Neural progenitor cell (in vitro differentiated cells): ENCODE measurements at regions not wholly inside any gene's neighbourhood (a gene's known extent, or its start where the extent isn't known, plus 50 kb on each side); places are given as distances from the start of the nearest gene placed in this dataset.

Experiments used
- DNase-seq: peaks from one replicate; pipeline ENCODE4 v3.0.0-alpha.2; 2016; ENCODE audit warnings: low spot score
- H2AFZ ChIP-seq: fragments of 200-600 bp; sonication (generic); replicated peaks from 2 replicates; pipeline ENCODE4 v1.6.1; 2016; ENCODE audit warnings: antibody characterized with exemption
- H3F3A ChIP-seq: fragments of 200-600 bp; sonication (generic); 2 replicates; pipeline ENCODE4 v1.6.1; 2016; ENCODE audit warnings: antibody characterized with exemption, low read depth
- H3K27ac ChIP-seq: fragments of 200-600 bp; sonication (generic); 2 replicates; pipeline ENCODE4 v1.5.1; 2016; ENCODE audit warnings: mild to moderate bottlenecking
- H3K27me3 ChIP-seq: fragments of 200-600 bp; sonication (generic); 2 replicates; pipeline ENCODE4 v1.6.1; 2016; ENCODE audit warnings: mild to moderate bottlenecking, moderate library complexity
- H3K36me3 ChIP-seq: fragments of 200-600 bp; sonication (generic); 2 replicates; pipeline ENCODE4 v1.5.1; 2016
- H3K4me1 ChIP-seq: fragments of 200-600 bp; sonication (generic); 2 replicates; pipeline ENCODE4 v1.6.1; 2016; ENCODE audit warnings: mixed run types
- H3K4me2 ChIP-seq: fragments of 200-600 bp; sonication (generic); 2 replicates; pipeline ENCODE4 v1.6.1; 2016
- H3K4me3 ChIP-seq: fragments of 200-600 bp; sonication (generic); 2 replicates; pipeline ENCODE4 v1.5.1; 2016
- H3K79me2 ChIP-seq: fragments of 200-600 bp; sonication (generic); 2 replicates; pipeline ENCODE4 v1.6.1; 2016; ENCODE audit warnings: low read depth
- H3K9ac ChIP-seq: fragments of 200-600 bp; sonication (generic); 2 replicates; pipeline ENCODE4 v1.6.1; 2016
- H3K9me3 ChIP-seq: fragments of 200-600 bp; sonication (generic); 2 replicates; pipeline ENCODE4 v1.5.1; 2016; ENCODE audit warnings: low read depth
- H4K20me1 ChIP-seq: fragments of 200-600 bp; sonication (generic); 2 replicates; pipeline ENCODE4 v1.6.1; 2016; ENCODE audit warnings: low read depth
- H3K27ac Mint-ChIP-seq: 3 replicates; pipeline ENCODE4 v1.8.0; 2021; ENCODE audit warnings: mixed read lengths
- H3K27me3 Mint-ChIP-seq: 2 replicates; pipeline ENCODE4 v1.8.0; 2022; ENCODE audit warnings: low read depth, mild to moderate bottlenecking, inconsistent platforms, moderate library complexity, mixed read lengths; ENCODE audit not compliant: insufficient read depth
- H3K36me3 Mint-ChIP-seq: 3 replicates; pipeline ENCODE4 v1.8.0; 2021; ENCODE audit warnings: mixed read lengths
- H3K4me1 Mint-ChIP-seq: 3 replicates; pipeline ENCODE4 v1.8.0; 2021; ENCODE audit warnings: mixed read lengths
- H3K4me3 Mint-ChIP-seq: 3 replicates; pipeline ENCODE4 v1.8.0; 2021; ENCODE audit warnings: mild to moderate bottlenecking, moderate library complexity, mixed read lengths
- H3K9me3 Mint-ChIP-seq: 3 replicates; pipeline ENCODE4 v1.8.0; 2020; ENCODE audit warnings: mixed read lengths
- CTCF ChIP-seq: fragments of 200-600 bp; sonication (generic); IDR thresholded peaks from 2 replicates; pipeline ENCODE4 v1.5.1; 2017; ENCODE audit warnings: antibody characterized with exemption, mild to moderate bottlenecking
- EZH2 ChIP-seq: fragments of 200-600 bp; sonication (generic); IDR thresholded peaks from 2 replicates; pipeline ENCODE4 v1.6.1; 2017; ENCODE audit warnings: antibody characterized with exemption, mild to moderate bottlenecking, moderate library complexity
- EZH2phosphoT487 ChIP-seq: fragments of 200-600 bp; sonication (generic); IDR thresholded peaks from 2 replicates; pipeline ENCODE4 v1.6.1; 2017; ENCODE audit warnings: antibody characterized with exemption

GRCh38 chr15:47505712-47506328 lies 211.5 kb upstream of the SEMA6D start:
- no peak for DNase-seq
- Histone ChIP-seq H3K36me3 (no peaks in the 10 kb centered on the region), H3K4me2 (no peak overlapping the region), H2AFZ (no peak overlapping the region), H3K9ac (no peak overlapping the region), H3K4me1 (no peaks in the 10 kb centered on the region), H3K27me3 (no peaks in the 10 kb centered on the region), H3K9me3 (no peaks in the 10 kb centered on the region), H4K20me1 (no peaks in the 10 kb centered on the region), H3K79me2 (no peaks in the 10 kb centered on the region), H3K27ac (no peak overlapping the region), H3F3A (no peaks in the 10 kb centered on the region), H3K4me3 (no peak overlapping the region)
- no peak overlapping the region for H3K27ac Mint-ChIP-seq
- peaks cover 2% of the 10 kb centered on the region for H3K27me3 Mint-ChIP-seq
- peaks cover 8% of the 10 kb centered on the region for H3K9me3 Mint-ChIP-seq
- no peaks in the 10 kb centered on the region for H3K36me3 Mint-ChIP-seq
- peaks cover 16% of the 10 kb centered on the region for H3K4me1 Mint-ChIP-seq
- no peak overlapping the region for H3K4me3 Mint-ChIP-seq
- no peak for TF ChIP-seq EZH2phosphoT487
- no peak for TF ChIP-seq EZH2
- no peak for TF ChIP-seq CTCF

GRCh38 chr15:47506329-47507100 lies 210.8 kb upstream of the SEMA6D start:
- no peak overlapping the region for H3K27ac ChIP-seq

DNA sequence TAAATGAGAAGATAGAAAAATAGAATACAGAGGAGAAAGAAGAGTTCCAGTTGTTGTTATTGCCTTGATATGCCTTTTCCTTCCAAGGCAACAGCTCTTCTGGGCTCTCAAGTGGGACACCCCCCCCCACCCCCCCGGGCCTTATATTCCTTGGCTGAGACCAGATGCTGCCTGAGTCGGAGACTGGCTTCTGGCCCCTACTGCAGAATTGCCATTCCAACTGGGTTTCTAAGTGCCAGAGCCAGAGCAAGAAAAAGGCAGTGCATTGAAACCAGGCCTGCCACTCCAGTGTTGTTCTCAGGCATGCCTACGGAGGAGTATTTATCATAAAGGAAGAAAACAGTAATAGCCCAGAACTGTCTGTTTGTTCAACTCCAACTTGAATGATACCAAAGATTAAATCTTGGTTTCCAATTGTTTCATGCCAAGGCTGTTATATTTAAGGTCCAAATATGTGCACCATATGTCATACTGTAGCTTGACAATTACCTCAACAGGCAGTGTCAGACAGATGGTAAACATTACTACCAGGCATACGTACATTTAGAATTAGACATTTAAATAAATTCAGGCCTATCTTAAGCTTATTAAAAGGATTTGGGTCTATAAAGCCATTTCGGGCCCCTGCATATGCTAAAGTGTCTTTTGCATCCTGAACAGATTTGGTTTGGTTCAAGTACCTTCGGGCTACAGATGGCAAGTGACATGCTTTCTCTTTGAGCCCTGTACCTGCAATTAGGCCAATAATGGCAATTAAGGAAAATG lies 209.9 kb upstream of the SEMA6D start:
- Histone ChIP-seq H3K27ac (no peak overlapping the region), H4K20me1 (no peaks in the 10 kb centered on the region), H3K27me3 (no peaks in the 10 kb centered on the region), H3K9ac (no peak overlapping the region), H3K4me1 (no peaks in the 10 kb centered on the region), H3K4me2 (no peak overlapping the region), H3F3A (no peaks in the 10 kb centered on the region), H2AFZ (no peak overlapping the region), H3K36me3 (no peaks in the 10 kb centered on the region), H3K4me3 (no peak overlapping the region), H3K9me3 (no peaks in the 10 kb centered on the region), H3K79me2 (no peaks in the 10 kb centered on the region)
- Mint-ChIP-seq H3K4me3 (no peak overlapping the region), H3K27ac (no peak overlapping the region), H3K4me1 (peaks cover 16% of the 10 kb centered on the region), H3K36me3 (no peaks in the 10 kb centered on the region), H3K27me3 (peaks cover 4% of the 10 kb centered on the region), H3K9me3 (peaks cover 8% of the 10 kb centered on the region)
- no peak for DNase-seq
- TF ChIP-seq EZH2 (no peak), CTCF (no peak), EZH2phosphoT487 (no peak)

More at GRCh38 chr15:47506329-47507100, 210.8 kb upstream of the SEMA6D start:
- Mint-ChIP-seq H3K27ac (no peak overlapping the region), H3K4me1 (peaks cover 16% of the 10 kb centered on the region), H3K4me3 (no peak overlapping the region), H3K27me3 (peaks cover 4% of the 10 kb centered on the region), H3K36me3 (no peaks in the 10 kb centered on the region), H3K9me3 (peaks cover 8% of the 10 kb centered on the region)
- Histone ChIP-seq H3K27me3 (no peaks in the 10 kb centered on the region), H3K36me3 (no peaks in the 10 kb centered on the region), H3K9ac (no peak overlapping the region), H3K79me2 (no peaks in the 10 kb centered on the region), H3K4me2 (no peak overlapping the region), H2AFZ (no peak overlapping the region), H3K4me1 (no peaks in the 10 kb centered on the region), H3K9me3 (no peaks in the 10 kb centered on the region), H3F3A (no peaks in the 10 kb centered on the region), H4K20me1 (no peaks in the 10 kb centered on the region), H3K4me3 (no peak overlapping the region)
- no peak for TF ChIP-seq CTCF
- no peak for TF ChIP-seq EZH2
- no peak for TF ChIP-seq EZH2phosphoT487
- DNase-seq: no peak
